Adrenal gland (tissue), 9 donors: ENCODE measurements at regions not wholly inside any gene's neighbourhood (a gene's known extent, or its start where the extent isn't known, plus 50 kb on each side); places are given as distances from the start of the nearest gene placed in this dataset.

Experiments used
- DNase-seq, 7 donors: peaks; one replicate each; pipeline ENCODE4 v3.0.0-alpha.2; 2019 to 2020
- H3K27ac ChIP-seq, 5 donors: fragments of 200-600 bp; sonication (generic) in 4 of 5; 1 replicate in 3 of 5; 2 replicates in 2 of 5; pipeline versions ENCODE4 v1.5.1 to v1.8.0; 2016 to 2020; ENCODE audit warnings: mild to moderate bottlenecking in 1 of 5
- H3K27me3 ChIP-seq: fragments of 200-600 bp; 2 replicates; pipeline ENCODE4 v1.8.0; 2021
- H3K36me3 ChIP-seq, 2 donors: fragments of 200-600 bp; replicated peaks in 1 of 2; 1 replicate in 1 of 2; 2 replicates in 1 of 2; pipeline versions ENCODE4 v1.5.1 to v1.8.0; 2018 to 2022
- H3K4me1 ChIP-seq, 2 donors: fragments of 200-600 bp; replicated peaks in 1 of 2; 1 replicate in 1 of 2; 2 replicates in 1 of 2; pipeline versions ENCODE4 v1.5.1 to v1.8.0; 2018 to 2021
- H3K4me3 ChIP-seq, 4 donors: fragments of 200-600 bp; sonication (generic) in 3 of 4; one replicate each; pipeline ENCODE4 v1.5.1; 2016 to 2018
- H3K9me3 ChIP-seq, 3 donors: fragments of 200-600 bp; sonication (generic) in 1 of 3; replicated peaks in 1 of 3; 1 replicate in 2 of 3; 2 replicates in 1 of 3; pipeline versions ENCODE4 v1.5.1 to v1.8.0; 2016 to 2021
- CTCF ChIP-seq, 6 experiments: fragments of 450-650 bp in 4 of 6; fragments of 200-600 bp in 2 of 6; sonication (generic) in 1 of 6; IDR thresholded peaks; 1 replicate in 5 of 6; 2 replicates in 1 of 6; pipeline versions ENCODE4 v1.5.1 to v1.8.0; 2016 to 2021; ENCODE audit warnings: antibody characterized with exemption in 6 of 6, mild to moderate bottlenecking in 2 of 6, moderate library complexity in 1 of 6
- POLR2A ChIP-seq, 2 donors: fragments of 450-650 bp; IDR thresholded peaks; one replicate each; pipeline ENCODE4 v1.6.1; 2017; ENCODE audit warnings: antibody characterized with exemption in 2 of 2, mild to moderate bottlenecking in 2 of 2, moderate library complexity in 1 of 2
- WGBS, 4 donors: extraction: QIAGEN DNeasy Blood & Tissue Kit in 2 of 4; methylation state at CpG; one replicate each; pipeline versions ENCODE4 v1.1.5 to v1.1.7; 2013 to 2017; 5-methylcytosine and 5-hydroxymethylcytosine counted together
- intact Hi-C, 2 donors: fragments of 100-400 bp; cut with DNase I; formaldehyde crosslinking; loops; one replicate each; pipeline versions ENCODE4 v1.14.1 to v1.15.0; 2022 to 2023
- donor health status: healthy with polysubstance abuse.
- donor health status: Bipolar disorder and iron deficiency.
- donor health status: DM: yes; HTN: yes; CAD: no.
- donor health status: DM: no; HTN: no; CAD: no.
- donor health status: DM: no; HTN: no; CAD: no.

DNA sequence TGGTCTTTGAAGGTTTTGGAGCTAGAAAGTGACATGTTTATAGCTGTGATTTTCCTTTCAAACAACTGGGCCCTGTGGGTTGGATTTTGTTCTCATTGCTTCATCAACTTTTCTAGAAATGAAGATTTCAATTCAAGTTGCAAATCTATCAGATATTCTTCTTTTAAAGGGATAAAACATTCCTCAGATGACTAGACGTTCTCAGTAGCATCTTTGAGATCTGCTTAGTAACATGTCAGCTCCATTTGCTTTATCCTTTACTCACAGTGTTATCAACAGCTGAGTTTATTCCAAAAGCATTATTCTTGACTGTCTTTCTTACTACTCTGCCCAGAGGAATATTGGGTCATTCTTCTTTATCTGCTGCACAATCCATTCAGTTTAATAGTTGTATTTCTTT, 108.2 kb upstream of the GIMD1 start:
- Histone ChIP-seq H3K4me1 (no peaks in the 10 kb centered on the region), H3K36me3 (no peaks in the 10 kb centered on the region), H3K27me3 (no peaks in the 10 kb centered on the region), H3K4me3 (no peak overlapping the region), H3K27ac (no peak overlapping the region), H3K9me3 (no peaks in the 10 kb centered on the region)
- no peak for DNase-seq
- TF ChIP-seq POLR2A (IDR thresholded peaks at IDR 0.05) (no peak), CTCF (IDR thresholded peaks at IDR 0.05) (no peak)
- WGBS, 4 donors = 24 to 49% (median 32%) methylated on average over 1 of the region's 1 CpG
- intact Hi-C loops = no loop called here

DNA sequence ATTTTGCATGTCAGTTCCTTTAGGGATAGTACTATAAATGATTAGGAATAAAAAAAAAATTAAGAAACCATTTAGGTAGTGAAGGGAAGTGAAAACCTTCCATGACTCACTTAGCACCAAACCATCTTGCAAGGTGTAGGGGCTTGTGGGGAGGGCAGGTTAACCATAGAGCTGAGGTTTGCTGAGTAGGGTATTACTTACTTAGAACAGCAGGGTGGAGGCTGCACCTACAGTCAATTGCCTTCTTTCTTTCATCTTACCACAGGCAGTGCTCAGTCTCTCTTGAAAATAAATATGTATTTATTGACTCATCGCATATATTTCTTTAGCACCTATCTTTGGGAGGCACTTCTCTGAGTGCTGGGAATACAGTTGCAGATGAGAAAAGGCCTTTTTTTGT, 104.9 kb upstream of the GIMD1 start:
- Histone ChIP-seq H3K4me1 (no peaks in the 10 kb centered on the region), H3K36me3 (no peaks in the 10 kb centered on the region), H3K4me3 (no peak overlapping the region), H3K27ac (no peak overlapping the region), H3K9me3 (no peaks in the 10 kb centered on the region), H3K27me3 (no peaks in the 10 kb centered on the region)
- no peak for TF ChIP-seq CTCF (IDR thresholded peaks at IDR 0.05)
- no peak for TF ChIP-seq POLR2A (IDR thresholded peaks at IDR 0.05)
- intact Hi-C loops = no loop called here
- DNase-seq = no peak
- 89 to 97% (median 91%) methylated on average over 1 of the region's 1 CpG for WGBS, 4 donors

- DNase-seq = no peak
- no peak overlapping the region for H3K27ac ChIP-seq
- TF ChIP-seq CTCF (IDR thresholded peaks at IDR 0.05) (no peak), POLR2A (IDR thresholded peaks at IDR 0.05) (no peak)
- H3K4me3 ChIP-seq = no peak overlapping the region
- H3K9me3 ChIP-seq = no peaks in the 10 kb centered on the region
- WGBS, 4 donors = 68 to 100% (median 79%) methylated on average over 4 to 7 of the region's 7 CpGs
- H3K27me3 ChIP-seq = no peaks in the 10 kb centered on the region
- intact Hi-C loops = no loop called here
- no peaks in the 10 kb centered on the region for H3K36me3 ChIP-seq
- no peaks in the 10 kb centered on the region for H3K4me1 ChIP-seq
Measured at GRCh38 chr4:106471151-106471550, 102.6 kb upstream of the GIMD1 start.

DNA sequence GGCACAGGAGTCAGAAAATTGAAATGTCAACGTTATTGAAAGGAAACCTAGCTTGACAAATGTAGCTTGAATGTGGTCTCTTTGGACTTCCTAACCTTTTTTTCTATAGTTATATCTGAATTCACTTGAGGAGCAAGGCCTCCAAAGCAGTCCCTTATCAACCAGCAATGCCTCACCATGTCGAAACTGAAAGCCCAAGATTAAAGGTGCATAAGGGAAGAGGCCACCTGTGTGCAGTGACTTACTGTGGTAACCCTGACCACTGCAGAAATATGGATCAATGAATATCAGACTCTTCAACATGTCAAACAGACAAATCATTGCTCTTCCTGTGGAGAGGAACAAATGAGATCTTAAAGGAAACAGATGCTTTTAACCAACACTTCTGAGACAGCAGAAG, 95.0 kb upstream of the GIMD1 start:
- no peak overlapping the region for H3K4me3 ChIP-seq
- H3K4me1 ChIP-seq = no peaks in the 10 kb centered on the region
- DNase-seq = no peak
- intact Hi-C loops = no loop called here
- 51 to 70% (median 65%) methylated on average over 2 of the region's 2 CpGs for WGBS, 4 donors
- H3K27me3 ChIP-seq = no peaks in the 10 kb centered on the region
- no peak overlapping the region for H3K27ac ChIP-seq
- TF ChIP-seq CTCF (IDR thresholded peaks at IDR 0.05) = no peak
- no peak for TF ChIP-seq POLR2A (IDR thresholded peaks at IDR 0.05)
- no peaks in the 10 kb centered on the region for H3K9me3 ChIP-seq
- no peaks in the 10 kb centered on the region for H3K36me3 ChIP-seq
